H9 (cell line): ENCODE measurements at regions not wholly inside any gene's neighbourhood (a gene's known extent, or its start where the extent isn't known, plus 50 kb on each side); places are given as distances from the start of the nearest gene placed in this dataset.

Experiments
- DNase-seq: peaks from one replicate; pipeline ENCODE4 v3.0.0-alpha.2; 2017
- H2AFZ ChIP-seq: one replicate; pipeline ENCODE4 v1.6.1; 2013; ENCODE audit warnings: mild to moderate bottlenecking, low read length, control low read depth, moderate library complexity
- H2AK5ac ChIP-seq: 2 replicates; pipeline ENCODE4 v1.6.1; 2013; ENCODE audit warnings: low read length, control low read depth, mixed read lengths; ENCODE audit not compliant: insufficient read length
- H2BK120ac ChIP-seq: one replicate; pipeline ENCODE4 v1.6.1; 2013; ENCODE audit warnings: low read depth, mild to moderate bottlenecking, low read length, control low read depth, inconsistent platforms; ENCODE audit not compliant: poor library complexity, severe bottlenecking
- H2BK12ac ChIP-seq: 2 replicates; pipeline ENCODE4 v1.6.1; 2013; ENCODE audit warnings: low read length, control low read depth, mixed read lengths, low read depth; ENCODE audit not compliant: insufficient read length
- H2BK15ac ChIP-seq: 2 replicates; pipeline ENCODE4 v1.6.1; 2013; ENCODE audit warnings: low read depth, low read length, control low read depth
- H2BK20ac ChIP-seq: one replicate; pipeline ENCODE4 v1.6.1; 2013; ENCODE audit warnings: low read depth, mild to moderate bottlenecking, low read length, control low read depth, inconsistent platforms; ENCODE audit not compliant: poor library complexity, severe bottlenecking
- H2BK5ac ChIP-seq: 2 replicates; pipeline ENCODE4 v1.6.1; 2013; ENCODE audit warnings: low read length, control low read depth, mixed read lengths; ENCODE audit not compliant: insufficient read length
- H3K14ac ChIP-seq: 2 replicates; pipeline ENCODE4 v1.6.1; 2013; ENCODE audit warnings: low read length, control low read depth; ENCODE audit not compliant: insufficient read depth
- H3K18ac ChIP-seq: 2 replicates; pipeline ENCODE4 v1.6.1; 2013; ENCODE audit warnings: low read depth, mild to moderate bottlenecking, mixed read lengths, low read length, control low read depth; ENCODE audit not compliant: insufficient read length
- H3K23ac ChIP-seq: 2 replicates; pipeline ENCODE4 v1.6.1; 2013; ENCODE audit warnings: low read length, control low read depth, mixed read lengths, low read depth; ENCODE audit not compliant: insufficient read length
- H3K23me2 ChIP-seq: 2 replicates; pipeline ENCODE4 v1.6.1; 2013; ENCODE audit warnings: low read depth, mild to moderate bottlenecking, mixed read lengths, low read length, control low read depth; ENCODE audit not compliant: insufficient read length, poor library complexity, severe bottlenecking
- H3K27ac ChIP-seq: 2 replicates; pipeline ENCODE4 v1.5.1; 2013; ENCODE audit warnings: low read length, control low read depth, mixed read lengths, low read depth; ENCODE audit not compliant: insufficient read length
- H3K27me3 ChIP-seq: 2 replicates; pipeline ENCODE4 v1.6.1; 2013; ENCODE audit warnings: low read length, control low read depth, inconsistent platforms; ENCODE audit not compliant: insufficient read depth
- H3K4ac ChIP-seq: 2 replicates; pipeline ENCODE4 v1.6.1; 2013; ENCODE audit warnings: low read depth, mild to moderate bottlenecking, control low read depth, inconsistent platforms, low read length, moderate library complexity
- H3K4me1 ChIP-seq: 2 replicates; pipeline ENCODE4 v1.6.1; 2013; ENCODE audit warnings: low read length, control low read depth, inconsistent platforms; ENCODE audit not compliant: insufficient read depth
- H3K4me2 ChIP-seq: 2 replicates; pipeline ENCODE4 v1.6.1; 2013; ENCODE audit warnings: low read length, control low read depth, mixed read lengths; ENCODE audit not compliant: insufficient read length, insufficient read depth
- H3K56ac ChIP-seq: 2 replicates; pipeline ENCODE4 v1.6.1; 2013; ENCODE audit warnings: low read depth, mild to moderate bottlenecking, mixed read lengths, low read length, control low read depth; ENCODE audit not compliant: insufficient read length
- H3K79me1 ChIP-seq: 2 replicates; pipeline ENCODE4 v1.6.1; 2013; ENCODE audit warnings: low read depth, mild to moderate bottlenecking, moderate library complexity, low read length, control low read depth, inconsistent platforms; ENCODE audit not compliant: insufficient read depth, poor library complexity, severe bottlenecking
- H3K79me2 ChIP-seq: 2 replicates; pipeline ENCODE4 v1.6.1; 2013; ENCODE audit warnings: low read length, control low read depth, inconsistent platforms; ENCODE audit not compliant: insufficient read depth
- H3K9ac ChIP-seq: 2 replicates; pipeline ENCODE4 v1.6.1; 2013; ENCODE audit warnings: low read length, control low read depth, mixed read lengths; ENCODE audit not compliant: insufficient read length; ENCODE audit errors: extremely low read depth
- H3K9me3 ChIP-seq: one replicate; pipeline ENCODE4 v1.6.1; 2013; ENCODE audit warnings: low read depth, low read length, inconsistent platforms; ENCODE audit not compliant: control insufficient read depth
- H3T11ph ChIP-seq: one replicate; pipeline ENCODE4 v1.6.1; 2013; ENCODE audit warnings: mild to moderate bottlenecking, low read length, control low read depth, inconsistent platforms
- H4K20me1 ChIP-seq: one replicate; pipeline ENCODE4 v1.6.1; 2013; ENCODE audit not compliant: control insufficient read depth, insufficient read length, insufficient read depth
- H4K5ac ChIP-seq: 2 replicates; pipeline ENCODE4 v1.6.1; 2013; ENCODE audit warnings: low read depth, mild to moderate bottlenecking, mixed read lengths, low read length, control low read depth; ENCODE audit not compliant: insufficient read length
- H4K8ac ChIP-seq: replicated peaks from 2 replicates; pipeline ENCODE4 v1.6.1; 2013; ENCODE audit warnings: low read length, control low read depth, mixed read lengths, low read depth; ENCODE audit not compliant: insufficient read length
- H4K91ac ChIP-seq: 2 replicates; pipeline ENCODE4 v1.6.1; 2013; ENCODE audit warnings: low read depth, mild to moderate bottlenecking, moderate library complexity, mixed read lengths, low read length, control low read depth; ENCODE audit not compliant: insufficient read length
- H3K27ac Mint-ChIP-seq, 3 experiments: 2 replicates in 2 of 3; 3 replicates in 1 of 3; pipeline ENCODE4 v1.8.0; 2020 to 2021; ENCODE audit warnings: mixed read lengths in 3 of 3, mild to moderate bottlenecking in 1 of 3, moderate library complexity in 1 of 3
- H3K27me3 Mint-ChIP-seq: 2 replicates; pipeline ENCODE4 v1.8.0; 2021; ENCODE audit warnings: low read depth, mild to moderate bottlenecking, moderate library complexity, mixed read lengths
- H3K36me3 Mint-ChIP-seq, 3 experiments: 2 replicates in 2 of 3; 3 replicates in 1 of 3; pipeline ENCODE4 v1.8.0; 2020 to 2021; ENCODE audit warnings: low read depth in 3 of 3, mixed read lengths in 3 of 3; ENCODE audit not compliant: insufficient read depth in 1 of 3
- H3K4me1 Mint-ChIP-seq, 2 experiments: 2 replicates each; pipeline ENCODE4 v1.8.0; 2020; ENCODE audit warnings: mixed read lengths in 2 of 2
- H3K4me3 Mint-ChIP-seq, 2 experiments: 2 replicates in 1 of 2; 3 replicates in 1 of 2; pipeline ENCODE4 v1.8.0; 2020 to 2021; ENCODE audit warnings: mild to moderate bottlenecking in 2 of 2, mixed read lengths in 2 of 2, moderate library complexity in 1 of 2
- H3K9me3 Mint-ChIP-seq, 2 experiments: 2 replicates in 1 of 2; 3 replicates in 1 of 2; pipeline ENCODE4 v1.8.0; 2020; ENCODE audit warnings: mild to moderate bottlenecking in 2 of 2, mixed read lengths in 2 of 2, moderate library complexity in 1 of 2
- CTCF ChIP-seq: fragments of 200-600 bp; sonication (generic); conservative IDR thresholded peaks from 3 replicates; pipeline ENCODE4 v1.8.0; 2021; ENCODE audit warnings: antibody characterized with exemption, mild to moderate bottlenecking
- WGBS: extraction: QIAGEN DNeasy Blood & Tissue Kit; methylation state at CpG from one replicate; pipeline ENCODE4 v1.1.7; 2013; ENCODE audit warnings: missing lambda C conversion rate, low lambda C conversion rate, mixed read lengths; ENCODE audit not compliant: insufficient read length; ENCODE audit errors: extremely low coverage; 5-methylcytosine and 5-hydroxymethylcytosine counted together

GRCh38 chrX:13875572-13875971 lies 58.7 kb upstream of the GPM6B start:
- no peak overlapping the region for H4K91ac ChIP-seq
- H3K27ac ChIP-seq: no peak overlapping the region
- TF ChIP-seq CTCF: no peak
- H3K27ac Mint-ChIP-seq: no peak overlapping the region
- no peaks in the 10 kb centered on the region for H3K9me3 ChIP-seq
- H3K9me3 Mint-ChIP-seq: peaks cover 17 to 33% of the 10 kb centered on the region in 2 experiments
- H4K8ac ChIP-seq: no peak overlapping the region
- H4K5ac ChIP-seq: no peak overlapping the region
- no peak overlapping the region for H3K4ac ChIP-seq
- peaks cover 4 to 19% (median 13%) of the 10 kb centered on the region in 3 experiments; a peak in 6 of 7 replicates for H3K36me3 Mint-ChIP-seq
- H3T11ph ChIP-seq: no peak overlapping the region
- no peak overlapping the region for H2AFZ ChIP-seq
- no CpG with 5 or more reads among the region's 3 CpGs for WGBS
- no peak overlapping the region for H3K23ac ChIP-seq
- DNase-seq: no peak
- H3K4me1 ChIP-seq: peaks cover 10% of the 10 kb centered on the region; the same call in 1 of the 2 replicates
- H4K20me1 ChIP-seq: no peaks in the 10 kb centered on the region
- no peak overlapping the region for H2BK5ac ChIP-seq
- H3K9ac ChIP-seq: no peak overlapping the region
- H2BK15ac ChIP-seq: no peak overlapping the region
- no peak overlapping the region for H2BK120ac ChIP-seq
- H3K18ac ChIP-seq: no peak overlapping the region
- H3K27me3 ChIP-seq: no peaks in the 10 kb centered on the region
- H2BK12ac ChIP-seq: no peak overlapping the region
- H3K4me3 Mint-ChIP-seq: no peak overlapping the region
- H3K79me2 ChIP-seq: peaks cover 12% of the 10 kb centered on the region; the same call in 1 of the 2 replicates
- H3K4me2 ChIP-seq: no peak overlapping the region
- no peaks in the 10 kb centered on the region for H3K79me1 ChIP-seq
- H3K27me3 Mint-ChIP-seq: no peaks in the 10 kb centered on the region
- H3K56ac ChIP-seq: no peak overlapping the region
- no peaks in the 10 kb centered on the region for H3K23me2 ChIP-seq
- no peak overlapping the region for H3K14ac ChIP-seq
- no peak overlapping the region for H2BK20ac ChIP-seq
- no peak overlapping the region for H2AK5ac ChIP-seq
- H3K4me1 Mint-ChIP-seq: peaks cover 25 to 51% of the 10 kb centered on the region in 2 experiments
